Activated CD4-positive, alpha-beta T cell treated with anti-CD3 and anti-CD28 coated beads for 48 hours (primary cell): ENCODE measurements at regions not wholly inside any gene's neighbourhood (a gene's known extent, or its start where the extent isn't known, plus 50 kb on each side); places are given as distances from the start of the nearest gene placed in this dataset.

Source experiments
- DNase-seq: peaks from one replicate; pipeline ENCODE4 v3.0.0-alpha.2; 2020

DNA sequence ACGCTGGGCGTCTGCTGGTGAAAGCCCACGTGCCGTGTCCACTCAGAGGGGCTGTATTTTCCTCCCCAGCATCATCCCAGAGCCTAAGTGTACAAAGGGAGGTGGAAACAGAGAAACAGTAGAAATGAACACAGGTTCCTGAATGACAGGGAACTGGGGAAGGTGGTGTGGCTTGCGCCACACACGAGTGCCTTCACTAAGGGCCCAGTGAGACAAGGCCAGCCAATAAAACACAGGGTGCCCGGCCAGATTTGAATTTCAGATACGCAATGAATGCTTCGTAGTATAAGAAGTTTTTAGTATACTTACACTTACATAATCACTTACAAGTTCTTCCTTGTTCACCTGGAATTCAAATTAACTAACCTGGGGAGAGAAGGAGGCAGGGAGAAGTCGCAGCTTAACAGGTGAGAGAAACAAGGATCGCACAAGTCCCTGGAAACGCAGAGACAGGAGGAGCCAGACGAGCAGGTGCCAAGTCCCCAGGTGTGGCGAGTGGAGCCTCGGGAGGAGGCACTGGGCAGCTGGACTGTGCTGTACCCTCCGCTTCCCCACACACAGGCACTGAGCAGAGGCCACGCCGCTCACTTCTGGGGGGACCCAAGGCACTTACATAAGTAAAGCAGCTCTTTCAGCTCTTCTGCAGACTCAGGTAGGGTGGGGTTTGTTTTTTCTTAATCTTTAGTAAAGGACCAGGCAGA is 105.2 kb upstream of the MGMT start:
- no peak for DNase-seq

DNA sequence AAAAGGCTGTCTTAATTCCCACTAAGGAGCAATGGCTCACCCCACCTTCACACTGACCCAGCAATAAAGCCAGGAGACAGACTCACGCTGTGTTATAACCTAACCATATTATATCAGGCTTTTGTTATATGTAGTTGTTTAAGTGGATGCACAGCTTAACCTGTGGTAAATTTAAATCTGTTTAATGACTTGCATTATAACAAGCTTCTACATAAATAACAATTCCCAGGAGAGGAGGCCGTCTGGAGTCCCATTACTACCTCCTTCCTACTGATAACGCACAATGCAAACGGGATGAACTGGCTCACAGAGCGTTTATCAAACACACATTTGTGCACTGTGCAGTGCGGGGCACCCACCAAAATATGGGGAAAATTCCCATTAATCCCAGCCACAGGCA is 102.1 kb upstream of the MGMT start:
- no peak for DNase-seq

DNA sequence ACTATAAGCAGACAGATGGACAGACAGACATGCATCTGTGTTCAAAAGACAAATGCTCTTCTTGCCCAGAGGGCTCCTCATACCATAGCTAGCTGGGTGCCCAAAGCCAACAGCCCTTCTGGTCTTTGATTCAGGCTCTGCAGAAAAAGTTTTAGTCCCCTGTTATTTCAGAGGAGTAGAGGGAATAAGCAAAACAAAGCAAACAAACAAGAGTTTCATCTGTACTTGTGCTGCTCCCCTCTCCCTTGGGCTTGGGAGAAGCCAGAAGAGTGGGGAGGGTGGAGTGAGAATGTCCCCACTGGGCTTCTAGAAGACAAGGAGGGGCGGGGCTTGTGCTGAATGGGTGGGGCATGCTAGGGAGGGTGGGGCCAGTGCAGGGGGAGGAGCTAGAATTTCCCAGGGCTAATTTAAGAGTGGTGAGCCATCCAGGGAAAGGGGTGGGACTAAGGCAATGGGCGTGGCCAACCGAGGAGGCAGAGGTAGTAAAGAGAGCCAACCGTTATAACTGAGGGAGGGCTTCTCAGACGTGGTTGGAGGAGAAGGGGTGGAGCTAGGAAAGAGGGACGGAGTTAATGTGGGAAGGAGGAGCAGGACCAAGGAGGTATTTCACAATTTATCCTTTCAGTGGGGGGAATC is 101.2 kb upstream of the MGMT start:
- peak; percentile 35 for DNase-seq

DNA sequence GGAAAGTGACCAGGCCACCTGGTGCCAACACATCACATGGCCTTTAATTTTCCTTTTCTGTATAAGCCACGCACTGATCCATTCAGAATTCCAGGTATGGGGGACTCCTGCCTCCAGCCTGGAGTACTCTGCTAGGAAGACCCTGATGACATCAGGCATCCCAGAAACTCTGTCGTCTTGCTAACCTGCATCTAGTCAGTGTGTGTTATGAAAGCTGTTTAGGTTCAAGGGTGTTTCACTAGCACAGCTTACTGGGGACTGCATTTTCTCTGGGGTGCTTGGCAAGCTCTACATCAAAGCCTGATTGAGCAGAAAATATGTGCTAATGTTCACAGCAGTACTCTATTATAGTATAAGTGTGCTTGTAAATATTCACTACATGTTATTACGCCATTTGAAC is 100.6 kb upstream of the MGMT start:
- DNase-seq = no peak

DNA sequence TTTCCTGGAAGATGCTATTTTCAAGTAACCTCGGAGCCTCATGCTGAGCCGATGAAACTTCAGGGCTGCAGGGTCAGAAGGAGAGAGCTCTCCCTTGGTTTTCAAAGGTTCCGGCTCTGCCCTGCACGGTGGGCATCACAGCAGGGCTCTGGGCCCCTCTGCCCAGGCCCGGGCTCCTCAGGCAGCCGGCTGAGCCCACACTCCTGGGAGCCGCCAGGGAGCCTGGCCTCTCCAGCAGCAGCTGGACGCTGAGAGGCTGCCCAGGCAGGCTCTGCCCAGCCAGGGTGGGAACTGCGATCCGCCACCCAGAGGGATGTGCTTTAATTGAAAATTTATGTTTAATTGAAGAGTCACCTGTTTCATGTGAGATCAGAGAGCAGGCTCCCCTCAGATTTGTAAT is 97.5 kb upstream of the MGMT start:
- no peak for DNase-seq

DNA sequence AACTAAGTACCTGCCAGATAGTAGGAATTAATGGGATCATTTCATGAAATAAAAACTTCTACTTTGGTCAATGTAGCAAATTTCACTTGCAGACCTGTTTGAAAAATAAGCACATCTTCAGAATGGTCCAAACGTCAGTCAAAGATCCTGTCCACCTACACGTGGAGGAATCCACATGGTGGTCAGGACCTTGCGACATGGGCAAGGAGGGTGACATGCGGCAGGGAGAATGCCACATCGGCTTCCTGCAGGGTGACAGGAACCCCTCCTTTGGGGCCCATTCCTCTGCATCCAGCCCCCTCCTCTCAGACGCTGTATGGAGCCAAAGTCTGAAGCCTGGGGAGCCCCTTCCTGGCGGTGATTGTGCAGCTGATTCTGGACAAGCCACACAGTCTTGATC is 95.5 kb upstream of the MGMT start:
- no peak for DNase-seq

DNA sequence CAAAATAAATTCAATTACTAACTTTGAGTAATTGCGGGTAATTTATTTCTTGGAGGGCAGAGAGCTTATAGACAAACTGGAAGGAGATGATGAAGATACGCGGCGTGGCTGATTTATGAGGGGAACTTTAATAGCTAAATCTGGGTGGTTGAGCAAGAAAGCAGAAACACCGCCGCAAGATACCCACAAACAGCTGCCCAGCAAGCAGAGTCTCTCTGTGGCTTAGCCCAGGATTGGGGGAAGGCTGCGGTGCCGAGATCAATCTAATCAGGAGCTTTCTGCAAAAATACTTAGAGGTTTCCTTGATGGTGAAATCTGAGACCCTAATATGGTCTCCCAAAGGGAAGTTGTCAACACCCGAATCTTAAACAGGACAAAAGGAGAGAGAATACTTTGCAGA is 94.9 kb upstream of the MGMT start:
- DNase-seq = no peak

DNA sequence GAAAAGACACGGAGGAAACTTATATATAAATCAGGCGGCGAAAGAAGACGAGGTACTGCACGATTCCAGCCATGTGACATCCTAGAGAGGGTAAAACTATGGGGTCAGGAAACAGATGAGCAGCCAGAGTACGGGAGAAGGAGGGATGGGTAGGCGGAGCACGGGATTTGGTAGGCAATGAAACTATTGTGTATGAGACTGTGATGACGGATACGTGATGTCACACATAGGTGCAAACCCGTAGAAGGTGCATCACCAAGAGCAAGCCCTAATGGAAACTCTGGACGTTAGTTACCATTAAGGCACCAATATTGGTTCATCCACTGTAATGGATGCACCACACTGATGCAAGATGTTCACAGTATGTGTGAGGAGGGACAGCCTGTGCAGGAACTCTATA is 93.8 kb upstream of the MGMT start:
- no peak for DNase-seq

DNA sequence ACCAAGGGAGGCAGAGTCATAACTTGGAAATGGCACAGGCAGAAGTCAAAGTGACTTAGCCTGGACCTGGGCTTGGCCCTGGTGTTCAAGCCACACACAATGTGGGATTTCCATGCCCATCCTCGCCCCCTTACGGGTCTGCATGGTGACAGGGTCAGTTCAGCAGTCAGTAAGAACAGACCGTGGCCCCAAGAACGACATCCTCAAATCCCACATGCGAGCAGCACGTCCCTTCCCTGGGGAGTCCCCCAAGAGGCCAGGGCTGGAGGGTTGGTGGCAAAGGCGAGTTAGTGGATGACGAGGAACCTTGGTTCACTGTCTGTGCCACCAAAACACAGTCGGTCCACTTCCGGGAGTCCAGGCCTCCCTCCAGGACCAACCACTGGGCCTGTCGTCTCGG is 93.3 kb upstream of the MGMT start:
- DNase-seq = no peak

DNA sequence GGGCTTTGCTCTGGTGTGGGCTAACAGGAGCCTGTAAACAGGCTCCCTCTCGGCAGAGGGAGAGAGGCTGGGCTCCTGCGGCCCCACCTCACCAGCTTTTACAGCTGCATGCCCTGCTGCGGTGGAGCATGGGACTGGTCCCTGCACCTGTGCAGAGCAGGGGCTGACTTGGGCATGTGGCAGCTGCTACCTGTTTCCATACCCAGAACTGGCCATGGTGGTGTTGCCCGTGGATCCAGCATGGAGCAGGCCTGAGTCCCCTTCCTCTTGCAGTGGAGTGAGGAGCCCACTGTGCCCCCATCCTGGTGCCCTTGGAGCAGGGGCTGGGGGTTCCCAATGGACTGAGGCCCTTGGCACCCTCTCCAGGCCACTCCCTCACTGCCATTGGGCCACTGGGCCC is 91.9 kb upstream of the MGMT start:
- DNase-seq = no peak

DNA sequence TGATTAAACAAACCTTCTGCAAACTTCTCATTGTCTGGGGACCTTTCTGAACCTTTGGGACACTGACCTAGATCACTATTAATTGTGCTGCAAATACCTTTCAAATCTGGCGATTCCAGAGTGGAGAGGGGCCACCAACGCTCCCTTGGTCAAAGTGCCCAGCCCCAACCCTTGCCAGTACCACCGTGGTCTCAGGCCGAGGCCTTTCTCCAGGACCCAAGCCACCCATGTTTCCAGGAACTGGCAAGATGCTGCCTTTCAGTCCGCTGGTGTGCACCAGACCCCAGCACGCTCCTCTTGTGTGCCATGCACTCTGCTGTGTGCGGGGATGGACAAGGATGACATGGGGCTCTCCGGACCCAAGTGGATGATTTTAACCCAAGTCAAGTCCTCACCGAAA is 91.1 kb upstream of the MGMT start:
- DNase-seq = no peak

DNA sequence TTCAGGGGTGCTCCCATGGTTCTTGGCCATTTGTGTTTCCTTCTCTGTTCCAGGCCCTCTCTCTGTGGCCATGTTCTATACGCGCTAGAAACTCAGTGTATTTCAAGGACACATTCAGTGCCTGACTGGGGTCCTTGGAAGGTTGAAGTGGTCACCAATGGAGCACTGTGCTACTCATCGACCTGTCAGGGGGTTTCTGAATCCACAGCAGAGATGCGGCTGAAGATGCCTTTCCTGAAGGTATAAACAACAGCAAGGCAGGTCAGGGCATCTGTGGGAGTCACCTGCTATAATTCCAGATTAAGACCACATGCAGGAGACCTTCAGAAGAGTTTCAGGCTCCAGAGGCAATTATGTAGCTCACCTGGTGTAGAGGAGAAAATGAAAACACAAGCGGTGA is 86.8 kb upstream of the MGMT start:
- no peak for DNase-seq

DNA sequence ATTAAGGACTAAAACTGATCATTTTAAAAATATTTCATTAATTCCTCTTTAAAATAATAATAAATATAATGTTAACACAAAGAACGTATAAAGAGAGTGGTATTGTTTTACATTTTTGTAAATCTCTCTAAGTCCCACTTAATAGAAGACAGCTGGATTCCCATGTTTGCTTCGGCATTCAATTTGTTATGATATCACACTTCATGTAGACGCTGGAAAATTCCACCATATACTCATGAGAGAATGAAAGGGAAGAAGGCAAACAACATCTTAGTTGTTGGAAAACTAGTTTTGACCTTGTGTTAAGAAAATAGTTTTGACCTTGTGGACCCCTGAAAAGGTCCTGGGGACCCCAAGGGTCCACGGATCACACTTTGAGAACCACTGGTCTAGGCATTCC is 85.3 kb upstream of the MGMT start:
- DNase-seq = no peak

DNA sequence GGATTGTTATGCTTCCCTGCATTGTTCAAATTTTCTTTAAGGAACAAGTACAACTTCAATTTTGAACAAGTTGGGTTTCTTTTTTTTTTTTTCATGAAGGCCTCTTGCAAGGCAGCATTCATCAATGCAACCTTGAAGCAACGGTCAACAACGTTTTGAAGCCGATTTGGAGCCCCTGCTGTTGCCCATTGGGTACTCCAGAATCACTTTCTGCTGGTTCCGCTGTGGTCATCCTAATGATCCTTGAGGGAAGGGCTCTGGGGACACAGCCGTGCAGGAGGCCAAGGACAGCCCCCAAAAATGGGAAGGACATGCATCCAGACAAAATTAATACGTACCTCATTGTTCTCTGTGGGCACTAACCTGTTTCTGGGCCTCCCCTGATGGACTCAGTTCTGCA is 84.6 kb upstream of the MGMT start:
- DNase-seq = no peak

DNA sequence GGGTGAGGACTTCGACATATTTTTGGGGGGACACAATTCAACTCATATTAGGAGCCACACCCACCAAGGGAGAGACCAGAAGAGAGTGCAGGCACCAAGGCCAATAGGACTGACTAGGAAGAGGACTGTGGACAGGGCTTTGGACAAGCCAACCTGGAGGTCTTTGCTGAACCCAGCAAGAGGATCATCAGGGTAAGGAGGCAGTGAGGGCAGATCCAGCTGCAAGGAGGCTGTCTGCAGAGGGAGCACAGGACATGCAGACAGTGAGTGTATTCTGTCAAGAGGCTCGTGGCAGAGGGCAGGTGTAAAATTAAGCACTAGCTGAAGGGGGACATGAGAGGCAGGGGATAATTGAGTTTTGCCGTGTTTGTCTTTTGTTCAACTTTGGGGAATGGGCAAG is 83.4 kb upstream of the MGMT start:
- DNase-seq = no peak

DNA sequence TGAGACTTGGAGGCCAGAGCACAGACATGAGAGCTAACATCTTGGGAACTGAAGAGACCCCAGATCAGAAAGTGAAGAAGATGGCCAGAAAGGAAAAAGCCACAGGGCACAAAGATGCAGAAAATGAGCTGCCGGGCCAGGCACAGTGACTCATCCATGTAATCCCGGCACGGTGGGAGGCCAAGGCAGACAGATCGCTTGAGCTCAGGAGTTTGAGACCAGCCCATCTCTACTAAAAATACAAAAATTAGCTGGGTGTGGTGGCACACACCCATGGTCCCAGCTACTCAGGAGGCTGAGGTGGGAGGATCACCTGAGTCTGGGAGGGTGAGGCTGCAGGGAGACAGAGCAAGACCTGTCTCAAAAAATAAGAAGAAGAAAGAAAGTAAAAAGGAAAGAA is 81.4 kb upstream of the MGMT start:
- DNase-seq = no peak

DNA sequence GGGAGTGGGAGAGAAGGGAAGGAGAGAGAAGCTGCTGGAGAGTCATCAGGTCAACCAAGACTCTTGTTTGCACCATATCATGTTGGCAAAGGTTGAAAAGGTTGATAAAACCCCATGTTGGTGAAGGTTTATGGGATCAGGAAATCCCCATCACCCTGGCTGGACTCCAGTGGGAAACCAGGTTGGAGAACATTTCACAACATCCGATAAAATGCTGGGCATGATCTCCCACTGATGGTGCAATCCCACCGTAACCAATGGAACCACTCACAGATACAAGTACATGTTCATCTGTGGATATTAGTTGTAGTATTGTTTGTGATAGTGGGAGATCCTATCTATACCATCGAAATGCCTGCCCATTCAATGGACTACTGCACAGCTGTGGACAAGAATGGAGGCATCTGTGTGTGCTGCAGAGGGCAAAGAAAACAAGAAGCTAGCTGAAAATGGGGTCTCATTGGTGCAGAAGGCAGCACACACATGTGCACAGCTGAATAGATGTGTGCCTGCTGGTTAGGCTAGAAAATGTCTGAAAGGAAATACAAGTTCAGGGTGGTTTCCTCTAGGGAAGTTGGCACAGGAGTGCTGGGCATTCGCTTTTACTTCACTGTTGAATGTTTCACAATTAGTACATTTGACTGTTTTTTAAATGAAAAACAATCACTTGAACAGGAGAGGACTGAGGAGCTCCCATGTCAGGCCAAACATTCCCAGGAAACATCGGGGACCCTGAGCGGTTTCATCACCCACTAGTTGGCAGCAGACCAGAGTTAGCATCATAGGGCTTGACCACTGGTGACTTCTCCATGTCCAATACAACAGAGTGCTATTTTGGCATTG is 80.4 kb upstream of the MGMT start:
- DNase-seq = no peak

DNA sequence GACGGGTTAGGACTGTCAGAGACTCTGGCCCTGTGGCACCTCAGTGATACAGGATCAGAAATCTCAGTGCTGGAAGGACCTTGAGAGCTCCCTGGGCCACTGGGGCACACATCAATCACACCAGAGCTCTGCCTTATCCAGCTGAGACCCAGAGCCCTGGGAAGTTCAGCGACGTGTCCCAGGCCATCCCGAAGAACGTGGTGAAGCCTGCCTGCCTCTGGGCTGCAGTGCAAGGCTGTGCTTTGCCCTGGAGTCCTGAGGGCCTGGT is 79.8 kb upstream of the MGMT start:
- DNase-seq = no peak

DNA sequence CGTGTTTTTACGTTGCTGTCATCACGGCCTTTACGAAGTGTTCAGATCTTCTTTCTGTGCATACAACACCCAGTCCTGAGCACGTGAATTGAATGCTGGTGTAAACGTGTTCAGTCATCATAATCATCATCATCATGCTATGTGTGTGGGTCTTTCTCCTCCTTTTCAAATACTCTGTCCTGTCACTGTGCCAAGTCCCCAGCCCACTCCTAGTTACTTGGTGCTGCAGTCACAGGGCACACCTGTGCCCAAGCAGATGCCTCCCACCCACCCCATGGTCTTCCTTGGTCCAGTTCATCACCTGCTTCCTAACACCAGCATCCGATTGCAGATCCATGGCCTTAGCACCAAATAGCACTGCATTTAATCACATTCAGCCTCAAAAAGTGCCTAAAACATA is 78.6 kb upstream of the MGMT start:
- no peak for DNase-seq

DNA sequence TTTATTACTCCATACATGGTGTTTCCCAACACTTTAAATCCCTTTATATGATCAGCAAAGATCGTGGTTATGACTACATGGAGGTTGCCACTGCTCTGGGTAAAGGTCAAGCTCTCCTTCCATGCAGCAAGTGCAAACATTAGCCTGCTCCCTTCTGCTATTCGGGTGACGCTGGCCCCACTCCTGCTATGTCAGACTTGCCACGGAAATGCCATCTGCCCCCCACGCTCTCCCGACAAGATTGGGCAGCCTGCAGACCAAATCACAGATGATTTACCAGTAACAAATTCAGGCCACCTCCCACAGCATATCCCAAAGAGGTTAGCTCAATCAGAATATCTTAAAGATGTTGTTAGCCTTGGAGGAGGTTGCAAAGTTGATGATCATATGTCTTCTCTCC is 77.8 kb upstream of the MGMT start:
- no peak for DNase-seq

DNA sequence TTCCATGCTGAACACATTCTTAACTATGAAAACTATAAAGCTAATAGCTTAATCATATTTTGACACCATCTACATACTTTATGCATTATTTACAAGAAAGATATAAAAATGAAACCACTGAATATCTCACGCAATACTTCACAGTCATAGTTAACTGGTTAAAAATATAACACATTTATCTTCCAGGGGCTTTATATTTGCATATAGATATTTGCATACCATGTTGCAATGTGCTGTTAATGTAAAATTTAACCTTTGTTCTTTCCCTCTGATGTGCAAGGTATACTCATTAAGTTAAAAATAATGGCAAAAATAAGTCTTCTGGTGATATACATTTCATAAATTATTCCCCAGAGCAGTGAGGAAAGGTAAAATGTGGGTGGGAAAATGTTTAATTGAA is 76.9 kb upstream of the MGMT start:
- no peak for DNase-seq

DNA sequence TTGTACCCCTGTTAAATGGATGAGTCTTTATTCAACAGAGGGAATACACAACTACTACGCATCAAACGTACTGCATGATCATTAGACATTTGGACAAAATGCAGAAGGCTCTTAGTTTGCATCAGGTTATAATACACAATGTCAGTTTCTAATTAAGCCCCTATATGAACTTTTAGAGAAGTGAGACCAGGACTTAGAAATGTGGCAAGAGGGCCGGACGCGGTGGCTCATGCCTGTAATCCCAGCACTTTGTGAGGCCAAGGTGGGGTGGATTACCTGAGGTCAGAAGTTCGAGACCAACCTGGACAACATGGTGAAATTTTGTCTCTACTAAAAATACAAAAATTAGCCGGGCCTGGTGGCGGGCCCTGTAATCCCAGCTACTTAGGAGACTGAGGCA is 76.3 kb upstream of the MGMT start:
- no peak for DNase-seq

DNA sequence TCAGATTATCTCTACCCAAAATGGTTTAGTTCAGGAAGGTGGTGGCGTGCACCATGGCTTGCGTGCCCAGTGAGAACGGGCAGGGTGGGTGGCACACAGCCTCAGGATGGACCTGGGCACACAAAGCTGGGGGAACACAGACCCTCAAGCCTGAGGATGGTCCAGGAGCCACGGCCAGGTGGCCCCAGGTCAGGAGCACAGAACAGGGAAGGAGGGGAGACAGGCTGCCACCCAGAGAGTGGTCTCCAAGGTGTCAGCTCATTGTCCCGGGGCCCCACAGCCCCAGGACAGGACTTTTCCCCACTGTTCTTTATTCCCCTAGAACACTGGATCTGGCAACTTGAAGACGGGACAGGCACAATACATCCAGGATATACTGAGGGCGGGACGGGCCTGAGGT is 75.6 kb upstream of the MGMT start:
- DNase-seq = no peak

DNA sequence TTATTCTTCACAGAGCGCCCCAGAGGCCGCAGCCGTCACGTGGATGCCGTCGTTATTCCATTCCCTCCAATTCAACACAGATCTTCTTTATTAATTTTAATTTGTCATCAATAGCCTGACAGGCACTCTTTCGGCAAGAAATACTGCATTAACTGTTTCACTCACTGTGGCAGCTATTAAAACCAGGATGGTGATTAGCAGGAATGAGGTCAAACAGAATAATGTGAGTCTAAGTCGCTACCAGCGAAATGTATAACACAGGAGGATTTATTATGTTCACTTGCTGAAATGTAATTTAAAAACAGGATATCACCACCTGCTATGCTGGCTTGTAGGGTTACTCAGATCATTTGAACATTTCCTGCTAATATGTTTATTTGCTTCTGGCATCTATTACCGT is 74.2 kb upstream of the MGMT start:
- DNase-seq = no peak

DNA sequence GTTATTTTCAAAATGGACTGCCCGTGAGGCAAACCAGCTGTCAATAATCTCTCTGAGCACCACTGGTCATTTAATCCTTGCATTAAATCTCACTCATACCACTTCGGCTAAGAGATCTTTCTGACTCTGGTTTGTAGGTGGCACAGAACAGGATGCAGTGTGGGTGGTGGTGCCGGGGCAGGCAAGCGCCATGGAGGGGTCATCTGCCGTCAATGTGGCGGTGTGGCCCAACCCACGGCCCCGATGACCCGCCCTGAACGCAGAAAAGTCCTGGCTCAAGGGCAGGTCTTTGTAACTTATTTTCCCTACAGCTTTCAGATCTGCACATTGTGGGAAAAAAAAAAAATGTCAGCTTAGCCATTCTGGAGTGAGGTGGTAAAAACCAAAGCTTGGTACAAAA is 73.2 kb upstream of the MGMT start:
- DNase-seq = no peak
